OCI-LY3 (cell line): ENCODE measurements at regions not wholly inside any gene's neighbourhood (a gene's known extent, or its start where the extent isn't known, plus 50 kb on each side); places are given as distances from the start of the nearest gene placed in this dataset.
"Not testable (repeated sequence)": the region's sequence is repeated elsewhere in the genome, so short reads cannot be mapped to it uniquely, and the experiment has no call there.

Experiments
- H2AFZ ChIP-seq: fragments of 200-600, 300-600 bp; shearing (Covaris generic); 2 replicates; pipeline ENCODE4 v1.6.0; 2014; ENCODE audit warnings: antibody characterized with exemption, low read depth, low read length
- H3K27ac ChIP-seq: fragments of 200-600, 300-600 bp; sonication (generic); 2 replicates; pipeline ENCODE4 v1.5.1; 2014; ENCODE audit warnings: mild to moderate bottlenecking, low read length, moderate library complexity, mixed read lengths
- H3K27me3 ChIP-seq: fragments of 200-600, 300-600 bp; sonication (generic); 2 replicates; pipeline ENCODE4 v1.6.1; 2014; ENCODE audit warnings: low read depth, low read length, mixed read lengths
- H3K36me3 ChIP-seq: fragments of 200-600, 300-600 bp; sonication (generic); replicated peaks from 2 replicates; pipeline ENCODE3; 2014; ENCODE audit warnings: low read depth, low read length, mixed read lengths
- H3K4me1 ChIP-seq: fragments of 300-600, 200-600 bp; sonication (generic); 2 replicates; pipeline ENCODE4 v1.6.1; 2014; ENCODE audit warnings: low read length, mixed read lengths
- H3K4me2 ChIP-seq: fragments of 200-600, 300-600 bp; sonication (generic); 2 replicates; pipeline ENCODE4 v1.6.1; 2014; ENCODE audit warnings: low read length, mixed read lengths
- H3K4me3 ChIP-seq: fragments of 300-600, 200-600 bp; sonication (generic); 2 replicates; pipeline ENCODE4 v1.5.1; 2014; ENCODE audit warnings: antibody characterized with exemption, mild to moderate bottlenecking, low read length, moderate library complexity
- H3K79me2 ChIP-seq: fragments of 300-600, 200-600 bp; shearing (Covaris generic); 2 replicates; pipeline ENCODE4 v1.6.1; 2014; ENCODE audit warnings: mild to moderate bottlenecking, low read length, mixed read lengths
- H3K9ac ChIP-seq: fragments of 300-600, 200-600 bp; shearing (Covaris generic); 2 replicates; pipeline ENCODE4 v1.6.0; 2014; ENCODE audit warnings: mild to moderate bottlenecking, low read length, moderate library complexity
- H3K9me3 ChIP-seq: fragments of 200-600, 300-600 bp; shearing (Covaris generic); 2 replicates; pipeline ENCODE4 v1.6.1; 2014; ENCODE audit warnings: low read length, mixed read lengths; ENCODE audit not compliant: insufficient read depth
- H4K20me1 ChIP-seq: fragments of 200-600, 300-600 bp; sonication (generic); 2 replicates; pipeline ENCODE4 v1.6.1; 2016; ENCODE audit warnings: low read length, mixed read lengths; ENCODE audit not compliant: insufficient read depth
- EZH2phosphoT487 ChIP-seq: fragments of 200-600 bp; shearing (Covaris generic); IDR thresholded peaks from 2 replicates; pipeline ENCODE4 v1.6.1; 2018; ENCODE audit warnings: antibody characterized with exemption, mixed run types, low read depth
- TF ChIP-seq, protein P1 (sequence below): fragments of 200-600, 300-600 bp; sonication (generic); IDR thresholded peaks from 2 replicates; pipeline ENCODE4 v1.5.1; 2014; ENCODE audit warnings: antibody characterized with exemption, low read length, low read depth

DNA sequence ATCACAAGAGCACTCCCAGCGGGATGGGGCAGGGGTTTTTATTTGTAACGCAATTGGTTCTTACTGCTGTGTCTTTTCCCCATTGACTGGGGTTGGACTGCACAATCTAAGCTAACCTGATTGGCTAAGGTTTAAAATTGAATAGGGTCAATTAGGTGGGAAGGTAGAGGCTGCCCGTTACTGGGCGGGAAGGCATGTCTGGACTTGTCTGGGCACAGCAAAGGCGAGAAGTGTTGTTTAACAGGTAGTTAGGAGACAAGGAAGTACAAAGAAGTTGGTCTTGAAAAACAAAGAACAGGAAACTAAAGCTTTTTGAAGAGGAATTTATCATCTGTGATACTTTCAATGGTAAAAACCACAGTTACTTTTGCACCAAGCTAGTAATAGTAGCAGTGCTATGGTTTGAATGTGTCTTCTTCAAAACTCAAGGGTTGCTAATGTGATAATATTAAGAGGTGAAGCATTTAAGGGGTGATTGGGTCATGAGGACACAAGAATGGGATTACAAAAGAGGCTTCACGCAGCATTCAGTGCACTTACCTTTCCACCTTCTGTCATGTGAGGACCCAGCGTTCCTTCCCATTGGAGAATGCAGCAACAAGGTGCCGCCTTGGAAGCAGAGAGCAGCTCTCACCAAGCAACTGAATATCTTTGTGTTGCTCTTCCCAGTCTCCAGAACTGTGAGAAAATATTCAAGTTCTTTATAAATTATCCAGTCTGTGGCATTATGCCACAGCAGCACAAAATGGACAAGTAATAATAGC lies 875.5 kb upstream of the SORCS1 start:
- Histone ChIP-seq H3K79me2 (no peaks in the 10 kb centered on the region), H3K27me3 (no peaks in the 10 kb centered on the region), H3K9ac (no peak overlapping the region), H3K27ac (no peak overlapping the region), H3K4me2 (no peak overlapping the region), H4K20me1 (no peaks in the 10 kb centered on the region), H3K9me3 (no peaks in the 10 kb centered on the region), H2AFZ (no peak overlapping the region), H3K4me3 (no peak overlapping the region), H3K36me3 (no peaks in the 10 kb centered on the region), H3K4me1 (no peaks in the 10 kb centered on the region)
- TF ChIP-seq EZH2phosphoT487: no peak
- TF ChIP-seq, protein P1, sequence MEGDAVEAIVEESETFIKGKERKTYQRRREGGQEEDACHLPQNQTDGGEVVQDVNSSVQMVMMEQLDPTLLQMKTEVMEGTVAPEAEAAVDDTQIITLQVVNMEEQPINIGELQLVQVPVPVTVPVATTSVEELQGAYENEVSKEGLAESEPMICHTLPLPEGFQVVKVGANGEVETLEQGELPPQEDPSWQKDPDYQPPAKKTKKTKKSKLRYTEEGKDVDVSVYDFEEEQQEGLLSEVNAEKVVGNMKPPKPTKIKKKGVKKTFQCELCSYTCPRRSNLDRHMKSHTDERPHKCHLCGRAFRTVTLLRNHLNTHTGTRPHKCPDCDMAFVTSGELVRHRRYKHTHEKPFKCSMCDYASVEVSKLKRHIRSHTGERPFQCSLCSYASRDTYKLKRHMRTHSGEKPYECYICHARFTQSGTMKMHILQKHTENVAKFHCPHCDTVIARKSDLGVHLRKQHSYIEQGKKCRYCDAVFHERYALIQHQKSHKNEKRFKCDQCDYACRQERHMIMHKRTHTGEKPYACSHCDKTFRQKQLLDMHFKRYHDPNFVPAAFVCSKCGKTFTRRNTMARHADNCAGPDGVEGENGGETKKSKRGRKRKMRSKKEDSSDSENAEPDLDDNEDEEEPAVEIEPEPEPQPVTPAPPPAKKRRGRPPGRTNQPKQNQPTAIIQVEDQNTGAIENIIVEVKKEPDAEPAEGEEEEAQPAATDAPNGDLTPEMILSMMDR: no peak

DNA sequence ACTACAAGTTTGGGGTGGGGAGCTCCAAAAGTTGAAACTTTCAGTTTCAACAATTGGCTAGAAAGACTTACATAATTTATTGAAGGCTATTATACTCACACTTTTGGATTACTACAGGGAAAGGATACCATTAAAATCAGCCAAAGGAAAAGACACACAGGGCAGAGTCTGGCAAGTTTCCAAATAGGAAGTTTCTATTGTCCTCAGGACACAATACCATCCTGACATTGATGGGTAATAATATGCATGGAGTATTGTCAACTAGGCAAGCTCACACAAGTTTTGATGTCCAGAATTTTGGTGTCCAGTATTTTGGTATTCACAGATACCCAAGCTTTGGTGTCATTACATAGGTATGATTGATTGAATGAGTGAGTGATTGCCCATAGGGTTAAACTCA lies 872.6 kb upstream of the SORCS1 start:
- no peak overlapping the region for H3K27ac ChIP-seq

DNA sequence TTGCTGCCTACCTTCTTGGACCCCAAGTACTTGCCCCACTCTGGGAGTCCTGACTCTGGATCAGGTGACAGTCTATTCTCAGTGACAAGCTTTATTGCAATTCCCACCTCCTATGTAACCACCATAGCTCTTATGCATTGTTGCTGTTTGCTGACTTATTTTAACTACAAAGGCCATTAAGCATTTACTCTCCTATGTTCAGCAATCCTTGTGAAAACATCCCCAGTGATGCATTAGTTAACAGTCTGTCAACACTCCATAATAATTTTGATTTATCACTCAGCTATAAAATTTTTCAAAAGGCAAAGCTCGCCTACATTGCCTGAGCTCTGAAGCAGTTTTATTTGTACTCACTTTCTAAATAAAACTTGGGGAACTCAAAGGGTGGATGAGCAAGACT lies 871.8 kb upstream of the SORCS1 start:
- Histone ChIP-seq H3K79me2 (no peaks in the 10 kb centered on the region), H3K4me3 (no peak overlapping the region)

More for the DNA sequence above, 872.6 kb upstream of the SORCS1 start:
- Histone ChIP-seq H4K20me1 (no peaks in the 10 kb centered on the region), H2AFZ (no peak overlapping the region), H3K79me2 (no peaks in the 10 kb centered on the region), H3K36me3 (no peaks in the 10 kb centered on the region), H3K4me2 (no peak overlapping the region), H3K4me3 (no peak overlapping the region), H3K9ac (no peak overlapping the region), H3K4me1 (no peaks in the 10 kb centered on the region), H3K9me3 (no peaks in the 10 kb centered on the region), H3K27me3 (no peaks in the 10 kb centered on the region)
- no peak for TF ChIP-seq EZH2phosphoT487
- TF ChIP-seq, protein P1: no peak

DNA sequence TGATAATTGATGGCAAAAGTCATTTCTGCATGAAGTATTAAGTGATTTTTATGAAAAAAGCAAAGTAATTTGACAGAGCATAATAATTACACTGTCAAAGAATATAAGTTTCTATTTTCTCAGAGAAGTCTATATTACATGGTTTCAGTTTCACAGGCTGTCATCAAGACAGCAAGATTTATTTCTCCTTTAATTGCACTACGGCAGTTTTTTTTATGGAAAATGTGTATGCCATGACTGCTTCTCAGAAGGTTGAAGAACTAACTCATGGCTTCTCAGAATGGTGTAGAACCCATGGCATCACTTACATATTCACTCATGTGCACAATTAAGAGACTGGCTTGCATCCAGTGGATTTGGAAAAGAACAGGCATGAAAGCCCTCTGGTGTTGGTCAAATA lies 870.3 kb upstream of the SORCS1 start:
- Histone ChIP-seq H3K36me3 (no peaks in the 10 kb centered on the region), H3K9me3 (no peaks in the 10 kb centered on the region), H3K4me1 (no peaks in the 10 kb centered on the region), H4K20me1 (no peaks in the 10 kb centered on the region), H3K79me2 (no peaks in the 10 kb centered on the region), H3K4me2 (no peak overlapping the region), H3K27ac (no peak overlapping the region), H3K9ac (no peak overlapping the region), H2AFZ (no peak overlapping the region), H3K27me3 (no peaks in the 10 kb centered on the region), H3K4me3 (no peak overlapping the region)
- TF ChIP-seq, protein P1: no peak
- no peak for TF ChIP-seq EZH2phosphoT487

More for the DNA sequence above, 871.8 kb upstream of the SORCS1 start:
- Histone ChIP-seq H3K4me2 (no peak overlapping the region), H3K27me3 (no peaks in the 10 kb centered on the region), H3K9me3 (no peaks in the 10 kb centered on the region), H2AFZ (no peak overlapping the region), H4K20me1 (no peaks in the 10 kb centered on the region), H3K36me3 (no peaks in the 10 kb centered on the region), H3K4me1 (no peaks in the 10 kb centered on the region), H3K9ac (no peak overlapping the region), H3K27ac (no peak overlapping the region)
- no peak for TF ChIP-seq EZH2phosphoT487
- TF ChIP-seq, protein P1: no peak

DNA sequence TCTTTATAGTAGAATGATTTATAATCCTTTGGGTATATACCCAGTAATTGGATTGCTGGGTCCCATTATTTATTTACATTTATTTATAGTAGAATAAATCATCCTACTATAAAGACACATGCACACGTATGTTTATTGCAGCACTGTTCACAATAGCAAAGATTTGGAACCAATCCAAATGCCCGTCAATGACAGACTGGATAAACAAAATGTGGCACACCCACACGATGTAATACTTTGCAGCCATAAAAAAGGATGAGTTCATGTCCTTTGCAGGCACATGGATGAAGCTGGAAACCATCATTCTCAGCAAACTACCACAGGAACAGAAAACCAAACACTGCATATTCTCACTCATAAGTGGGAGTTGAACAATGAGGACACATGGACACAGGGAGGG lies 869.0 kb upstream of the SORCS1 start:
- not testable (repeated sequence) for H3K9ac ChIP-seq, H3K4me2 ChIP-seq, H3K4me3 ChIP-seq, H3K27me3 ChIP-seq, H3K27ac ChIP-seq, H3K36me3 ChIP-seq, H3K9me3 ChIP-seq, H2AFZ ChIP-seq, H4K20me1 ChIP-seq, H3K4me1 ChIP-seq, H3K79me2 ChIP-seq
